ENCODE measurements at regions not wholly inside any gene's neighbourhood (a gene's known extent, or its start where the extent isn't known, plus 50 kb on each side); places are given as distances from the start of the nearest gene placed in this dataset.

DNA sequence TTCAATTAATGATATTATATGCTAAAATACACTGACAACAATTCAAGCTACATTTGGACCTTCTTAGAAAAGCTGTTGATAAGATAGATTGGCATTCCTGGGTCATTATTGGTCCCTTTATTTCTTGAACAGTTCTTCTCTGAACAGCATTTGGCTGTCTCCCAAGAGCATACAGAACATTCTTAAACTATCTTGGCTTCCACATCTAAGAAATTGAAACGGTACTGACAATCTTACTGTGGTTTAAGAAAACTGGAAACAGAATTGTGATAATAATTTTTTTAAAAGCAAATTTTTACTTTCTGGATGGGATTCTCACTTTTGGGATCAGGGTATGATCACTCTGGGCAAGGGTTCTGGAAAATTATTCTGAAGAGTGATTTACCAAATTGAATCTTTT is 161.7 kb upstream of the ZNF385D start:
- TF ChIP-seq, protein P1, sequence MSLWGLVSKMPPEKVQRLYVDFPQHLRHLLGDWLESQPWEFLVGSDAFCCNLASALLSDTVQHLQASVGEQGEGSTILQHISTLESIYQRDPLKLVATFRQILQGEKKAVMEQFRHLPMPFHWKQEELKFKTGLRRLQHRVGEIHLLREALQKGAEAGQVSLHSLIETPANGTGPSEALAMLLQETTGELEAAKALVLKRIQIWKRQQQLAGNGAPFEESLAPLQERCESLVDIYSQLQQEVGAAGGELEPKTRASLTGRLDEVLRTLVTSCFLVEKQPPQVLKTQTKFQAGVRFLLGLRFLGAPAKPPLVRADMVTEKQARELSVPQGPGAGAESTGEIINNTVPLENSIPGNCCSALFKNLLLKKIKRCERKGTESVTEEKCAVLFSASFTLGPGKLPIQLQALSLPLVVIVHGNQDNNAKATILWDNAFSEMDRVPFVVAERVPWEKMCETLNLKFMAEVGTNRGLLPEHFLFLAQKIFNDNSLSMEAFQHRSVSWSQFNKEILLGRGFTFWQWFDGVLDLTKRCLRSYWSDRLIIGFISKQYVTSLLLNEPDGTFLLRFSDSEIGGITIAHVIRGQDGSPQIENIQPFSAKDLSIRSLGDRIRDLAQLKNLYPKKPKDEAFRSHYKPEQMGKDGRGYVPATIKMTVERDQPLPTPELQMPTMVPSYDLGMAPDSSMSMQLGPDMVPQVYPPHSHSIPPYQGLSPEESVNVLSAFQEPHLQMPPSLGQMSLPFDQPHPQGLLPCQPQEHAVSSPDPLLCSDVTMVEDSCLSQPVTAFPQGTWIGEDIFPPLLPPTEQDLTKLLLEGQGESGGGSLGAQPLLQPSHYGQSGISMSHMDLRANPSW (CRISPR knock-in tag; conservative IDR thresholded peaks at IDR 0.05; ENCODE audit: low read depth) = no peak
- TF ChIP-seq, protein P2, sequence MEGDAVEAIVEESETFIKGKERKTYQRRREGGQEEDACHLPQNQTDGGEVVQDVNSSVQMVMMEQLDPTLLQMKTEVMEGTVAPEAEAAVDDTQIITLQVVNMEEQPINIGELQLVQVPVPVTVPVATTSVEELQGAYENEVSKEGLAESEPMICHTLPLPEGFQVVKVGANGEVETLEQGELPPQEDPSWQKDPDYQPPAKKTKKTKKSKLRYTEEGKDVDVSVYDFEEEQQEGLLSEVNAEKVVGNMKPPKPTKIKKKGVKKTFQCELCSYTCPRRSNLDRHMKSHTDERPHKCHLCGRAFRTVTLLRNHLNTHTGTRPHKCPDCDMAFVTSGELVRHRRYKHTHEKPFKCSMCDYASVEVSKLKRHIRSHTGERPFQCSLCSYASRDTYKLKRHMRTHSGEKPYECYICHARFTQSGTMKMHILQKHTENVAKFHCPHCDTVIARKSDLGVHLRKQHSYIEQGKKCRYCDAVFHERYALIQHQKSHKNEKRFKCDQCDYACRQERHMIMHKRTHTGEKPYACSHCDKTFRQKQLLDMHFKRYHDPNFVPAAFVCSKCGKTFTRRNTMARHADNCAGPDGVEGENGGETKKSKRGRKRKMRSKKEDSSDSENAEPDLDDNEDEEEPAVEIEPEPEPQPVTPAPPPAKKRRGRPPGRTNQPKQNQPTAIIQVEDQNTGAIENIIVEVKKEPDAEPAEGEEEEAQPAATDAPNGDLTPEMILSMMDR (IDR thresholded peaks at IDR 0.05) = no peak
- TF ChIP-seq, protein P3, sequence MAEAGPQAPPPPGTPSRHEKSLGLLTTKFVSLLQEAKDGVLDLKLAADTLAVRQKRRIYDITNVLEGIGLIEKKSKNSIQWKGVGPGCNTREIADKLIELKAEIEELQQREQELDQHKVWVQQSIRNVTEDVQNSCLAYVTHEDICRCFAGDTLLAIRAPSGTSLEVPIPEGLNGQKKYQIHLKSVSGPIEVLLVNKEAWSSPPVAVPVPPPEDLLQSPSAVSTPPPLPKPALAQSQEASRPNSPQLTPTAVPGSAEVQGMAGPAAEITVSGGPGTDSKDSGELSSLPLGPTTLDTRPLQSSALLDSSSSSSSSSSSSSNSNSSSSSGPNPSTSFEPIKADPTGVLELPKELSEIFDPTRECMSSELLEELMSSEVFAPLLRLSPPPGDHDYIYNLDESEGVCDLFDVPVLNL (CRISPR knock-in tag; IDR thresholded peaks at IDR 0.05; ENCODE audit: borderline replicate concordance, low read depth) = no peak

All from WTC11 (cell line).